H1 (cell line): ENCODE measurements at regions not wholly inside any gene's neighbourhood (a gene's known extent, or its start where the extent isn't known, plus 50 kb on each side); places are given as distances from the start of the nearest gene placed in this dataset.
"Not testable (repeated sequence)": the region's sequence is repeated elsewhere in the genome, so short reads cannot be mapped to it uniquely, and the experiment has no call there.

ENCODE experiments used
- E2F6 ChIP-seq: IDR thresholded peaks from 2 replicates; pipeline ENCODE4 v1.6.1; 2012; ENCODE audit warnings: inconsistent platforms
- POLR2A ChIP-seq, 2 experiments: IDR thresholded peaks; 1 replicate in 1 of 2; 2 replicates in 1 of 2; pipeline ENCODE4 v1.6.1; 2011; ENCODE audit warnings: low read depth in 2 of 2, low read length in 2 of 2, mild to moderate bottlenecking in 2 of 2; ENCODE audit errors: control extremely low read depth in 1 of 2
- RAD21 ChIP-seq, 2 experiments: IDR thresholded peaks in 1 of 2; conservative IDR thresholded peaks in 1 of 2; 2 replicates each; pipeline ENCODE4 v1.6.1; 2011; ENCODE audit warnings: low read depth in 2 of 2, low read length in 2 of 2, improper control_type of control experiment in 1 of 2, inconsistent platforms in 1 of 2, mild to moderate bottlenecking in 1 of 2, moderate library complexity in 1 of 2
- TAF1 ChIP-seq: IDR thresholded peaks from 2 replicates; pipeline ENCODE4 v1.6.1; 2011; ENCODE audit warnings: mild to moderate bottlenecking, low read depth, low read length

DNA sequence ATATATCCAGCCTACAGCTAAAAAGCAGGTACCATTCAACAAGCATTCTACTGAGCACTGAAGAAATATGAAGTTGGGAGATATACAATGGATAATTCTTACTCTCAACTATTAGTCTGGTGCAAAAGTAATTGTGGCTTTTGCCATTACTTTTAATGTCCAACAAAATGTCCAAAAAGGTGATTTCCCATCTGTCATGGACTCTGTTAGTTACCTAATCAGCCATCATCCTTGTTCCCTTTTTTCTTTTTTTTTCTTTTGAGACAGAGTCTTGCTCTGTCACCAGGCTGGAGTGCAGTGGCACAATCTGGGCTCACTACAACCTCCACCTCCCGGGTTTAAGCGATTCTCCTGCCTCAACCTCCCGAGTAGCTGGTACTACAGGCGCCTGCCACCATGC lies 76.6 kb upstream of the MON1B start:
- TF ChIP-seq RAD21 (IDR thresholded peaks at IDR 0.05 in 1 of 2, conservative IDR thresholded peaks at IDR 0.05 in 1 of 2; ENCODE audit: low read depth in 2 of 2, low read length in 2 of 2); POLR2A (IDR thresholded peaks at IDR 0.05; ENCODE audit: control extremely low read depth in 1 of 2, low read depth in 2 of 2, low read length in 2 of 2); E2F6; TAF1: not testable (repeated sequence)
